Esophagus muscularis mucosa (tissue), 4 donors: ENCODE measurements at regions not wholly inside any gene's neighbourhood (a gene's known extent, or its start where the extent isn't known, plus 50 kb on each side); places are given as distances from the start of the nearest gene placed in this dataset.

Experiments used
- DNase-seq: peaks from one replicate; pipeline ENCODE4 v3.0.0-alpha.2; 2017; ENCODE audit errors: extremely low spot score
- H3K27ac ChIP-seq, 4 donors: fragments of 200-600 bp; sonication (generic); replicated peaks in 1 of 4; 1 replicate in 3 of 4; 2 replicates in 1 of 4; pipeline ENCODE4 v1.5.1; 2016 to 2019; ENCODE audit warnings: mild to moderate bottlenecking in 1 of 4
- H3K27me3 ChIP-seq, 4 donors: fragments of 200-600 bp; sonication (generic); one replicate each; pipeline versions ENCODE4 v1.5.1 to v1.6.0; 2016 to 2019
- H3K36me3 ChIP-seq, 4 donors: fragments of 200-600 bp; sonication (generic); one replicate each; pipeline ENCODE4 v1.5.1; 2016 to 2019
- H3K4me1 ChIP-seq, 4 donors: fragments of 200-600 bp; sonication (generic); one replicate each; pipeline ENCODE4 v1.5.1; 2016 to 2019
- H3K4me3 ChIP-seq, 4 donors: fragments of 200-600 bp; sonication (generic); 1 replicate in 2 of 4; 2 replicates in 2 of 4; pipeline ENCODE4 v1.5.1; 2016 to 2019; ENCODE audit warnings: mild to moderate bottlenecking in 4 of 4, moderate library complexity in 1 of 4
- H3K9me3 ChIP-seq, 4 donors: fragments of 200-600 bp; sonication (generic); 1 replicate in 3 of 4; 2 replicates in 1 of 4; pipeline ENCODE4 v1.5.1; 2016 to 2019
- EP300 ChIP-seq: sonication (generic); formaldehyde crosslinking; IDR thresholded peaks from one replicate; pipeline ENCODE4 v1.6.1; 2017; ENCODE audit warnings: antibody characterized with exemption
- POLR2A ChIP-seq: fragments of 450-650 bp; IDR thresholded peaks from one replicate; pipeline ENCODE4 v1.6.1; 2017; ENCODE audit warnings: antibody characterized with exemption, moderate library complexity, mild to moderate bottlenecking, low read depth
- POLR2AphosphoS5 ChIP-seq, 2 donors: sonication (generic); formaldehyde crosslinking; IDR thresholded peaks; one replicate each; pipeline ENCODE4 v1.6.1; 2017; ENCODE audit warnings: antibody characterized with exemption in 2 of 2
- WGBS: methylation state at CpG from one replicate; pipeline ENCODE4 v1.1.5; 2018; 5-methylcytosine and 5-hydroxymethylcytosine counted together
- intact Hi-C: fragments of 100-400 bp; cut with DNase I; formaldehyde crosslinking; loops from one replicate; pipeline ENCODE4 v1.15.1; 2023
- small RNA-seq, 3 donors: library from RNA; depleted of rRNA; stranded (forward); fragments of <200 nt; gene quantifications; one replicate each; pipeline ENCODE3, GENCODE V24; 2016
- TF ChIP-seq, protein P1 (sequence below), 3 experiments: fragments of 200-600 bp in 2 of 3; fragments of 450-650 bp in 1 of 3; sonication (generic) in 2 of 3; IDR thresholded peaks; one replicate each; pipeline ENCODE4 v1.5.1; 2017 to 2019; ENCODE audit warnings: antibody characterized with exemption in 3 of 3, mild to moderate bottlenecking in 2 of 3, moderate library complexity in 1 of 3

DNA sequence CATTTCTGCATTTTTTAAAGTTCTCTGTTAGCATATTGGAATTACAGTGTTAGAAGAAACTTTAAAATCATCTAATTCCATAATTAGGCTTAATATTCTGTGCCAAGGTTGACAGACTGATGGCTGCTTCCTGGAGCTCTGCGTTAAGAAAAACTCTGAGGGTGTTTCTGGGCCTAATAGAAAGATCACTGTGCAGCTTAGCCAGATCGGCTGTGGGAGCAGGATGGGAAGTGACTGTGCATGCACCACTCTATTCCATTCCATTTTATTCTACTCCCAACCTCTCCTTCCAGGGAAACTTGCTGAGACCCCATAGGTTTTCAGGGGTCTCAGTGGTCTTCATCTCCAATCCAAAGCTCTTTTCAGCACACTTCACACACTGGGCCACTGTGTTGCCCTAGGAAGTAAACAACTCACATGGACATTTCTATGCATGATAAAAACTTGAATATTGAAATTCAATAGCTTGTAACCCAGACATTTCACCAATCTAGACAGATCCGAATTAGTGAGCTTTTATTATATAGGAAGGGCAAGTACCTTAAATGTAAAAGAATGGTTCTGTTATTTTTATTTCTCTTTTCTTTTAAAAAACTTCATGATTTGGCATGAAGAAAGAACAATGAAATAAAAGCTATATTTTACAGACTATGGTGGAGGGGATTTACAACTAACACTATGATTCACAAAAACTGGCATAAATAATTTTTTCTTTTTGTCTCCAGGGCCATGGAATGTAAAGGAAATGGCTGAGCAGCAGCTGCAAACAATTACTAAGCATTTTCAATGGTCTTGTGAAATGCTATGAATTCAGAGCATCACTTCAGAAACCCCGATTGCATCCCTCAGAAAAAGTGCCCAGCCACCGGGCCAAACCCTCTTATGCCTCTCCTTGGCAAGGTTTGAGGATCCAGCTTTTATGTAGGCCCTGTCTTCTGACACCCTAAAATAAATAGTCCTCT lies 51.4 kb upstream of the DAB2 start:
- no peak for DNase-seq
- intact Hi-C loops: no loop called here
- H3K4me3 ChIP-seq: no peak overlapping the region
- no peaks in the 10 kb centered on the region for H3K36me3 ChIP-seq
- H3K27ac ChIP-seq: peak overlapping the region in 2 of 4 donors; percentile 5 to 8
- 66% methylated on average over 5 of the region's 5 CpGs for WGBS
- no peaks in the 10 kb centered on the region for H3K27me3 ChIP-seq
- no peak for TF ChIP-seq EP300
- TF ChIP-seq POLR2AphosphoS5 (IDR thresholded peaks at IDR 0.05): no peak
- no peak for TF ChIP-seq POLR2A
- TF ChIP-seq, protein P1, sequence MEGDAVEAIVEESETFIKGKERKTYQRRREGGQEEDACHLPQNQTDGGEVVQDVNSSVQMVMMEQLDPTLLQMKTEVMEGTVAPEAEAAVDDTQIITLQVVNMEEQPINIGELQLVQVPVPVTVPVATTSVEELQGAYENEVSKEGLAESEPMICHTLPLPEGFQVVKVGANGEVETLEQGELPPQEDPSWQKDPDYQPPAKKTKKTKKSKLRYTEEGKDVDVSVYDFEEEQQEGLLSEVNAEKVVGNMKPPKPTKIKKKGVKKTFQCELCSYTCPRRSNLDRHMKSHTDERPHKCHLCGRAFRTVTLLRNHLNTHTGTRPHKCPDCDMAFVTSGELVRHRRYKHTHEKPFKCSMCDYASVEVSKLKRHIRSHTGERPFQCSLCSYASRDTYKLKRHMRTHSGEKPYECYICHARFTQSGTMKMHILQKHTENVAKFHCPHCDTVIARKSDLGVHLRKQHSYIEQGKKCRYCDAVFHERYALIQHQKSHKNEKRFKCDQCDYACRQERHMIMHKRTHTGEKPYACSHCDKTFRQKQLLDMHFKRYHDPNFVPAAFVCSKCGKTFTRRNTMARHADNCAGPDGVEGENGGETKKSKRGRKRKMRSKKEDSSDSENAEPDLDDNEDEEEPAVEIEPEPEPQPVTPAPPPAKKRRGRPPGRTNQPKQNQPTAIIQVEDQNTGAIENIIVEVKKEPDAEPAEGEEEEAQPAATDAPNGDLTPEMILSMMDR (IDR thresholded peaks at IDR 0.05): no peak
- H3K9me3 ChIP-seq: no peaks in the 10 kb centered on the region
- peaks cover 0 to 16% (median 5%) of the 10 kb centered on the region in 4 donors for H3K4me1 ChIP-seq

- DNase-seq: no peak
- H3K4me1 ChIP-seq: peaks cover 0 to 16% (median 5%) of the 10 kb centered on the region in 4 donors
- WGBS: 63% methylated on average over 3 of the region's 3 CpGs
- H3K27ac ChIP-seq: peak overlapping the region in 2 of 4 donors; percentile 18 to 30
- H3K4me3 ChIP-seq: no peak overlapping the region
- no peaks in the 10 kb centered on the region for H3K36me3 ChIP-seq
- intact Hi-C loops: no loop called here
- H3K27me3 ChIP-seq: no peaks in the 10 kb centered on the region
- TF ChIP-seq, protein P1 (IDR thresholded peaks at IDR 0.05): no peak
- TF ChIP-seq EP300 (no peak), POLR2AphosphoS5 (IDR thresholded peaks at IDR 0.05) (no peak), POLR2A (no peak)
- no peaks in the 10 kb centered on the region for H3K9me3 ChIP-seq
Observed at GRCh38 chr5:39475159-39475571, 50.4 kb upstream of the DAB2 start.

Small RNAs in the stretch of these regions (small RNA-seq; reads per million reads assigned to genes)
- 0 reads per million in 3 donors for gene RNU1-150P
